ENCODE measurements at regions not wholly inside any gene's neighbourhood (a gene's known extent, or its start where the extent isn't known, plus 50 kb on each side); places are given as distances from the start of the nearest gene placed in this dataset.

DNA sequence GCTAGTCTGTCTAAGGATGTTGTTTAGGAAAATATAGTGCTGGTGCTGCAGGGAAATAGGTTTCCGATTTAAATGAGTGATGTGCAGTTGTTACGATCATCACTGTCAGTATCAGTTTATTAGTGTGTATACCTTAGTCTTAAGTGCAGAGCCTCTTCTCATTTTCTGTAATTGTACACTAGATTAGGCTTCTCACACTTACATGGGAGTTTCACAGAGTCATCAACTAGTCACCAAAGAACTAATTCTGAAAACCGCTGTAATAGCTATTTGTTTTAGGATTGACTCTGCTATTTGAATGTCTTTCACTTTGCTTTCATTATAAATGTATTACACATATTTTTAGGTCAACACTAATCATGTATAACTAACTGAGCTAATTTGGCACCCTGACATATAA, 99.8 kb upstream of the ZEB2 start:
- TF ChIP-seq, protein P1, sequence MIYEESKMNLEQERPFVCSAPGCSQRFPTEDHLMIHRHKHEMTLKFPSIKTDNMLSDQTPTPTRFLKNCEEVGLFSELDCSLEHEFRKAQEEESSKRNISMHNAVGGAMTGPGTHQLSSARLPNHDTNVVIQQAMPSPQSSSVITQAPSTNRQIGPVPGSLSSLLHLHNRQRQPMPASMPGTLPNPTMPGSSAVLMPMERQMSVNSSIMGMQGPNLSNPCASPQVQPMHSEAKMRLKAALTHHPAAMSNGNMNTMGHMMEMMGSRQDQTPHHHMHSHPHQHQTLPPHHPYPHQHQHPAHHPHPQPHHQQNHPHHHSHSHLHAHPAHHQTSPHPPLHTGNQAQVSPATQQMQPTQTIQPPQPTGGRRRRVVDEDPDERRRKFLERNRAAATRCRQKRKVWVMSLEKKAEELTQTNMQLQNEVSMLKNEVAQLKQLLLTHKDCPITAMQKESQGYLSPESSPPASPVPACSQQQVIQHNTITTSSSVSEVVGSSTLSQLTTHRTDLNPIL (CRISPR knock-in tag; IDR thresholded peaks at IDR 0.05; ENCODE audit: low read depth), result no peak
- no peak for TF ChIP-seq ZNF70 (CRISPR knock-in tag; IDR thresholded peaks at IDR 0.05)
- TF ChIP-seq, protein P2, sequence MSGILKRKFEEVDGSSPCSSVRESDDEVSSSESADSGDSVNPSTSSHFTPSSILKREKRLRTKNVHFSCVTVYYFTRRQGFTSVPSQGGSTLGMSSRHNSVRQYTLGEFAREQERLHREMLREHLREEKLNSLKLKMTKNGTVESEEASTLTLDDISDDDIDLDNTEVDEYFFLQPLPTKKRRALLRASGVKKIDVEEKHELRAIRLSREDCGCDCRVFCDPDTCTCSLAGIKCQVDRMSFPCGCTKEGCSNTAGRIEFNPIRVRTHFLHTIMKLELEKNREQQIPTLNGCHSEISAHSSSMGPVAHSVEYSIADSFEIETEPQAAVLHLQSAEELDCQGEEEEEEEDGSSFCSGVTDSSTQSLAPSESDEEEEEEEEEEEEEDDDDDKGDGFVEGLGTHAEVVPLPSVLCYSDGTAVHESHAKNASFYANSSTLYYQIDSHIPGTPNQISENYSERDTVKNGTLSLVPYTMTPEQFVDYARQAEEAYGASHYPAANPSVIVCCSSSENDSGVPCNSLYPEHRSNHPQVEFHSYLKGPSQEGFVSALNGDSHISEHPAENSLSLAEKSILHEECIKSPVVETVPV (CRISPR knock-in tag; IDR thresholded peaks at IDR 0.05), result no peak
- no peak for TF ChIP-seq ARNTL (CRISPR knock-in tag; IDR thresholded peaks at IDR 0.05; ENCODE audit: borderline replicate concordance, low read depth)
- TF ChIP-seq ZNF8 (CRISPR knock-in tag; IDR thresholded peaks at IDR 0.05), result no peak
- TF ChIP-seq, protein P3, sequence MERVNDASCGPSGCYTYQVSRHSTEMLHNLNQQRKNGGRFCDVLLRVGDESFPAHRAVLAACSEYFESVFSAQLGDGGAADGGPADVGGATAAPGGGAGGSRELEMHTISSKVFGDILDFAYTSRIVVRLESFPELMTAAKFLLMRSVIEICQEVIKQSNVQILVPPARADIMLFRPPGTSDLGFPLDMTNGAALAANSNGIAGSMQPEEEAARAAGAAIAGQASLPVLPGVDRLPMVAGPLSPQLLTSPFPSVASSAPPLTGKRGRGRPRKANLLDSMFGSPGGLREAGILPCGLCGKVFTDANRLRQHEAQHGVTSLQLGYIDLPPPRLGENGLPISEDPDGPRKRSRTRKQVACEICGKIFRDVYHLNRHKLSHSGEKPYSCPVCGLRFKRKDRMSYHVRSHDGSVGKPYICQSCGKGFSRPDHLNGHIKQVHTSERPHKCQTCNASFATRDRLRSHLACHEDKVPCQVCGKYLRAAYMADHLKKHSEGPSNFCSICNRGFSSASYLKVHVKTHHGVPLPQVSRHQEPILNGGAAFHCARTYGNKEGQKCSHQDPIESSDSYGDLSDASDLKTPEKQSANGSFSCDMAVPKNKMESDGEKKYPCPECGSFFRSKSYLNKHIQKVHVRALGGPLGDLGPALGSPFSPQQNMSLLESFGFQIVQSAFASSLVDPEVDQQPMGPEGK (CRISPR knock-in tag; IDR thresholded peaks at IDR 0.05; ENCODE audit: borderline replicate concordance), result no peak
- TF ChIP-seq CSDC2 (CRISPR knock-in tag; IDR thresholded peaks at IDR 0.05), result no peak
- no peak for TF ChIP-seq ZFP3 (CRISPR knock-in tag; IDR thresholded peaks at IDR 0.05)
